ENCODE measurements at regions not wholly inside any gene's neighbourhood (a gene's known extent, or its start where the extent isn't known, plus 50 kb on each side); places are given as distances from the start of the nearest gene placed in this dataset.

- Histone ChIP-seq H3K4me1 (ENCODE audit: control insufficient read depth in 1 of 2, insufficient read depth in 2 of 2, low read length in 2 of 2) (no peaks in the 10 kb centered on the region), H4K20me1 (ENCODE audit: insufficient read depth) (no peaks in the 10 kb centered on the region), H3K27ac (ENCODE audit: low read depth, low read length) (no peak overlapping the region), H3K79me2 (ENCODE audit: insufficient read depth, low read length) (no peaks in the 10 kb centered on the region), H3K27me3 (ENCODE audit: insufficient read depth, low read length) (no peaks in the 10 kb centered on the region), H3K4me2 (ENCODE audit: low read length) (no peak overlapping the region), H3K4me3 (replicated peaks in 1 of 2; ENCODE audit: low read depth in 1 of 2, low read length in 2 of 2) (no peak overlapping the region), H3K9me2 (ENCODE audit: insufficient read depth) (no peaks in the 10 kb centered on the region), H3K9me3 (ENCODE audit: control insufficient read depth in 1 of 2, insufficient read depth in 1 of 2, low read depth in 1 of 2, low read length in 2 of 2) (peaks cover 13 to 25% of the 10 kb centered on the region in 2 experiments; a peak in 2 of 4 replicates), H3K36me3 (ENCODE audit: control insufficient read depth in 1 of 2, insufficient read depth in 2 of 2, low read length in 2 of 2) (no peaks in the 10 kb centered on the region), H3K9ac (ENCODE audit: low read length) (no peak overlapping the region), H2AFZ (ENCODE audit: low read depth, low read length, poor library complexity, severe bottlenecking) (no peak overlapping the region)
- intact Hi-C loops (cut with micrococcal nuclease), result no loop called here
- no peak for ATAC-seq
- no TSS peak for BruUV-seq (replicated peaks)
- no peak for DNase-seq (ENCODE audit: low read depth, low spot score)
- POLR2A ChIA-PET, result no interaction called here
- TF ChIP-seq ELF1 (IDR thresholded peaks at IDR 0.05; ENCODE audit: borderline replicate concordance, low read depth), result no peak
- no peak for TF ChIP-seq TCF7L2 (IDR thresholded peaks at IDR 0.05; ENCODE audit: borderline replicate concordance, extremely low read depth, insufficient read depth, insufficient read length)
- TF ChIP-seq ZFX (IDR thresholded peaks at IDR 0.05), result no peak
- TF ChIP-seq, protein P1, sequence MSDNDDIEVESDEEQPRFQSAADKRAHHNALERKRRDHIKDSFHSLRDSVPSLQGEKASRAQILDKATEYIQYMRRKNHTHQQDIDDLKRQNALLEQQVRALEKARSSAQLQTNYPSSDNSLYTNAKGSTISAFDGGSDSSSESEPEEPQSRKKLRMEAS (IDR thresholded peaks at IDR 0.05), result no peak
- TF ChIP-seq SRF (IDR thresholded peaks at IDR 0.05; ENCODE audit: low read depth), result no peak
- no peak for TF ChIP-seq EZH2phosphoT487 (IDR thresholded peaks at IDR 0.05; ENCODE audit: borderline replicate concordance)
- TF ChIP-seq JUND (IDR thresholded peaks at IDR 0.05), result no peak
- TF ChIP-seq YY1 (IDR thresholded peaks at IDR 0.05; ENCODE audit: extremely low read depth, insufficient replicate concordance, low read depth, low read length), result no peak
- TF ChIP-seq EGR1 (IDR thresholded peaks at IDR 0.05; ENCODE audit: low read depth), result no peak
- TF ChIP-seq, protein P2, sequence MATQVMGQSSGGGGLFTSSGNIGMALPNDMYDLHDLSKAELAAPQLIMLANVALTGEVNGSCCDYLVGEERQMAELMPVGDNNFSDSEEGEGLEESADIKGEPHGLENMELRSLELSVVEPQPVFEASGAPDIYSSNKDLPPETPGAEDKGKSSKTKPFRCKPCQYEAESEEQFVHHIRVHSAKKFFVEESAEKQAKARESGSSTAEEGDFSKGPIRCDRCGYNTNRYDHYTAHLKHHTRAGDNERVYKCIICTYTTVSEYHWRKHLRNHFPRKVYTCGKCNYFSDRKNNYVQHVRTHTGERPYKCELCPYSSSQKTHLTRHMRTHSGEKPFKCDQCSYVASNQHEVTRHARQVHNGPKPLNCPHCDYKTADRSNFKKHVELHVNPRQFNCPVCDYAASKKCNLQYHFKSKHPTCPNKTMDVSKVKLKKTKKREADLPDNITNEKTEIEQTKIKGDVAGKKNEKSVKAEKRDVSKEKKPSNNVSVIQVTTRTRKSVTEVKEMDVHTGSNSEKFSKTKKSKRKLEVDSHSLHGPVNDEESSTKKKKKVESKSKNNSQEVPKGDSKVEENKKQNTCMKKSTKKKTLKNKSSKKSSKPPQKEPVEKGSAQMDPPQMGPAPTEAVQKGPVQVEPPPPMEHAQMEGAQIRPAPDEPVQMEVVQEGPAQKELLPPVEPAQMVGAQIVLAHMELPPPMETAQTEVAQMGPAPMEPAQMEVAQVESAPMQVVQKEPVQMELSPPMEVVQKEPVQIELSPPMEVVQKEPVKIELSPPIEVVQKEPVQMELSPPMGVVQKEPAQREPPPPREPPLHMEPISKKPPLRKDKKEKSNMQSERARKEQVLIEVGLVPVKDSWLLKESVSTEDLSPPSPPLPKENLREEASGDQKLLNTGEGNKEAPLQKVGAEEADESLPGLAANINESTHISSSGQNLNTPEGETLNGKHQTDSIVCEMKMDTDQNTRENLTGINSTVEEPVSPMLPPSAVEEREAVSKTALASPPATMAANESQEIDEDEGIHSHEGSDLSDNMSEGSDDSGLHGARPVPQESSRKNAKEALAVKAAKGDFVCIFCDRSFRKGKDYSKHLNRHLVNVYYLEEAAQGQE (IDR thresholded peaks at IDR 0.05; ENCODE audit: low read depth), result no peak
- no peak for TF ChIP-seq RAD21 (IDR thresholded peaks at IDR 0.05; ENCODE audit: low read depth)
- RAD21 ChIA-PET (ENCODE audit: low non-redundant PET in 1 of 2, low total read pairs in 2 of 2, uncharacterized antibody in 2 of 2, unreplicated experiment in 2 of 2), result no interaction called here
- CTCF ChIA-PET, result no interaction called here
These were observed 749.7 kb upstream of the SOX11 start for GRCh38 chr2:4942441-4942840.
